HG03520 (cell line): ENCODE measurements at regions not wholly inside any gene's neighbourhood (a gene's known extent, or its start where the extent isn't known, plus 50 kb on each side); places are given as distances from the start of the nearest gene placed in this dataset.

Experiments
- ATAC-seq: cut with Tn5 transposase; IDR thresholded peaks from one replicate; pipeline ENCODE4 v1.9.1; 2021; ENCODE audit warnings: mild to moderate bottlenecking, moderate library complexity; ENCODE audit not compliant: unreplicated experiment

DNA sequence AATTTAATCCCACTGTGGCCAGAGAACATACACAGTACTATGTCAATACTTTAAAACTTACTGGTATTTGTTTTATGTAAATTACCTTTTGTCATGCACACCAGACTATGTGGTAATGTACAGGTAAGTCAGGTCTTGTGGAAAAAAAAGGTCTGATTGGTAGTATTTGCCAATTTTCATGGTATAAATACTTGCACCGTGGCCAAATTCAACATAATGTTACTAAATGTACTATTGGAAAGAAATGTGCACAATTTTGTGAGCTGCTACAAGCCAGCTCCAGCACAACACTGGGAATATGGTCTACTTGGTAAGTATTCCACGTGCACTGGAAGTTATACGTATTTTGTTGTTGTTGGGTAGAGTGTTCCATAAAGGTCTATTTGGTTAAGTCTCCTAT, 392.5 kb downstream of the RPS24 start:
- no peak for ATAC-seq

DNA sequence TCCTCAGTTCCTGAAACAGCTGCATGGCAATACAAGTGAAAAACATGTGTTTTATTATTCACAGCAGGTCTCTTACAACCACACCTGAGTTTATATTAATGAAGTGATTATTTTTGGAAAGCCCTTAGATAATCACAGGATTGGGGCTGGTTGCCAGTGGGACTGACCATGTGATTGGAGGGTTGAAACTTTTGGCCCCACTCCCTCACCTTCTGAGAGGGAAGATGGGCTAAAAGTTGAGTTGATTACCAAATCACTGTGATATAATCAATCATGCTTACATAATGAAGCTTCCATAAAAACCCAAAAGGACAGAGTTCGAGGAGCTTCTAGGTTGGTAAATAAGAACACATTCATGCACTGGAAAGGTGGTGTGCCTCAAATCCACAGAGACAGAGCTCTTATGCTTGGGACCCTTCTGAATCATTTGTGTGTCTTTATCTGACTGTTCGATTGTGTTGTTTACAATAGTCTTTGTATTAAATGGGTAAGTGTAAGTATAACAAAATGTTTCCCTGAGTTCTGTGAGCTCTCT, 393.9 kb downstream of the RPS24 start:
- ATAC-seq = no peak

DNA sequence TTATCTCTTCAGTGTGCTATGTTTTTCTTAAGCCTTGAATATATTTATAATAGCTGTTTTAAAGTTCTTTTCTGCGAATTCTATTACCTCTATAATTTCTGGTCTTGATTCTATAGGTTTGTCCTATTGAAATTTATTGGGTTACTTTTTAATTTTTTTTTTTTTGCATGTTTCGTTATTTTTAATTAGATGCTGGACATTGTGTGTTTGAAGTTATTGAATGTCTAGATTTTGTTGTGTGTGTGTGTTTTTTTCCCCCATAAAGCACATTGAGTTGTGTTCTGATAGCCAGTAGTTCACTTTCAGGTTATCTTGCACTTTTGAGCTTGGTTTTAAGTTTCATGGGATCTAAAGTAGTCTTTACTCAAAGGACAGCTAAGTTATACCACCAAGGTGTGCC, 394.9 kb downstream of the RPS24 start:
- ATAC-seq = no peak

DNA sequence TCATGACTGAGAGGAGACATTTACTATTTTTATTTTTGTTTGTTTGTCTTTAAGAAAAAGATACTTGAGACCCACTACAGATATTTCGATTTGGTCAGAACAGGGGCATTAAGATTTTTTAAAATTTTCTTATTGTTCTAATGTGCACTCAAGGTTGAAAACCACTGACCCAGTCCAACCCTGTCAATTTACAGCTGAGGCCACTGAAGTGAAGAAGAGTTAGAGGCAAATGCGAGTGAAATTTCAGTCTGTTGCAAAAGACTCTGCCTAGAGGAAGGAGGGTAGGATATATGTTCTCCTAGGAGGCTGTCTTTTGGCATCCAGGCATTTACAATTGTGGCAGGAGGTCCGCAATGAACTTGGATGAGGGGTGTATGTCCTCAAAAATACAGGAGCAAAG, 396.3 kb downstream of the RPS24 start:
- ATAC-seq = no peak

DNA sequence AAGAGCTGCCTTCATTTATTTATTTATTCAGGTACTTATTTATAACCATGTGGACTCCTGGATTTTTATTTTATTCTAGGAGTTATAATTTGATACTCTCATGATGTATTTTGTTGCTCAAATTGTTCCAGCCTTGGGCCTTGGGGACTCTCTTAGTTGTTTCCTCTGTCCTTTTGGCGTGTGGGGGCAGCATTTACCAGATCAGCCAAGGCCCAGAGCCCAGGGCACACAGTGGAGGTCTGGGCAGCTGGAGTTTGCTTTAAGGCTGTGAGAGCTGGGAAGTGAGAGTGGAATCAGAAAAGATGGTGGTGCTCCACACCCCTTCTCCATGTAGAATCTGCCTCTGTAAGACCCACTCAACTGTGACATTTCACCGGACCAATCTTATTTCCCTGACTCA, 398.9 kb downstream of the RPS24 start:
- ATAC-seq = no peak

DNA sequence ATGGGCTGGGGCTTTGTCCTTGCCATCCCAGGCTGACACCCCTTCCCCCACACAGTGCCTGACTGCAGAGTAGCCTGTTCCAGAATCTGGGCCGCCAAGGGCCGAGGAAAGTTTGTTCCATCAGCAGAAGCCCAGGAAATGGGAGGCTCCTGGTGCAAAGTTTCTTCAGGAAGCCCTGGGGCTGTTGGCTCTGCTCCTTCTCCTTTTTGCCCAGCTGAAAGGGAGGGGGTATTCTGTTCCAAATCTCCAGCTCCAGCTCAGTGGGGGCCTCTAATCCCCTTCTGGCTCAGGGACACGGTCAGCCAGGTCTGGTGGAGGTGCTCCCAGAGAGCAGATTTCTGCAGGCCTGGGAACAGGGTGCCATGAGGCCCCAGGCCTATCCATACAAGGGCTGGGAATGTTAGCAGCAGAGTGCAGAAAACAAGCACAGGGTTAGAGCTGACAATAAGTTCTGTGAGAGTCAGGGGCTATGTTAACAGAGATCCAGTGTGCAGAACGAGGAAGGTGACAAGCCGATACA, 399.5 kb downstream of the RPS24 start:
- no peak for ATAC-seq

DNA sequence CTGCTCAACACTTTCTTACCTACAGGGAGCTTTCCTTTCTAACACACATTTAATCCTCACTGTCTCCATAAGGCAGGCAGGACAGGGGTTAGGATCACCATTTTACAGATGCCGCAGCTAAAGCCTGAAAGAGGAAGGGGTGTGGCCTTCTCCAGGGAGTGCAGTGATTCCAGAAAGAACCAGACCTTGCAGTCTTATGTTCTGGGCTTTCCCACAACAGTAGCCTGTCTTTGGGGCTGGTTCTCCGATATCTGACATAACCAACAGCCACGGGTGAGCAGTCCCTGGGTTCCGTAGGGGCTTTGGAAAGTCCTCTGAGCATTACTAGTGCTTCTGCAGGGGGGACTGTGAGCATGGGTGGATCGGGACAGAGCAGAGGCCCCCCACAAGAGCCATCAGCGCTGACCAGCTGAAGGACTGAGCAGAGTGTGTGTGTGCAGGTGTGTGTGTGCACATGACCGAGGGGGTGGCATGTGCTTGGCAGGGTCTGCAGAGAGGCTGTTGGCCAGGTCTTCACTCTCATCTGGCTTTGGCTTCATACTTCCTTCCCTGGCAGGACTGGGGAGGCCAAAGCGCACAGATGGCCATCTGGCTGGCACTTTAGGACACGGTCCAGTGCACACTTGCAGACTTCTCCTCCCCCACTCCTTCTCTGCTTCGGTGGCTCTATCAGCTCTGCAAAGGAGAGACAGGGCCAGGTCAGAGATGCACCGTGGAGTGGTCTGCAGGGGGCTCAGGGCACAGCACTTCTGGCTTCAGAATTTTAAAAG, 400.3 kb downstream of the RPS24 start:
- no peak for ATAC-seq

DNA sequence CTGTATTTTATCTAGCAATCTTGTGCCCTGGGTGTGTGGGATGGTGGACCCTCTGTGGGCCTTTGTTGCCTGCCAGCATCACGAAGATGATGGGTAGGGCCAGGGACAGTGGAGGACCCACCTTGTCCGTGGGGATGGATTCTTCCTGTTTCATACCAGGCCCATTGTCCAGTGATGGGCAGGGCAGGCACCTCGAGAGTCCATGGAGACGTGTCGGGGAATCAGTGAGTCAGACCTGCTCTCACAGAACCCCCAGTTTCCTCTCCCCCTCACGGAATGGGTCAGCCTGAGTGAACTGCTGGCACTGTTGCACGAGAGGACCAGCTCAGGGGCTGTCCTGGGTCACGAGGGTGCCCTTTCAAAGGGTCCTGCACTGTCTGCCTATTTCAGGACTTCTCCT, 401.2 kb downstream of the RPS24 start:
- no peak for ATAC-seq

DNA sequence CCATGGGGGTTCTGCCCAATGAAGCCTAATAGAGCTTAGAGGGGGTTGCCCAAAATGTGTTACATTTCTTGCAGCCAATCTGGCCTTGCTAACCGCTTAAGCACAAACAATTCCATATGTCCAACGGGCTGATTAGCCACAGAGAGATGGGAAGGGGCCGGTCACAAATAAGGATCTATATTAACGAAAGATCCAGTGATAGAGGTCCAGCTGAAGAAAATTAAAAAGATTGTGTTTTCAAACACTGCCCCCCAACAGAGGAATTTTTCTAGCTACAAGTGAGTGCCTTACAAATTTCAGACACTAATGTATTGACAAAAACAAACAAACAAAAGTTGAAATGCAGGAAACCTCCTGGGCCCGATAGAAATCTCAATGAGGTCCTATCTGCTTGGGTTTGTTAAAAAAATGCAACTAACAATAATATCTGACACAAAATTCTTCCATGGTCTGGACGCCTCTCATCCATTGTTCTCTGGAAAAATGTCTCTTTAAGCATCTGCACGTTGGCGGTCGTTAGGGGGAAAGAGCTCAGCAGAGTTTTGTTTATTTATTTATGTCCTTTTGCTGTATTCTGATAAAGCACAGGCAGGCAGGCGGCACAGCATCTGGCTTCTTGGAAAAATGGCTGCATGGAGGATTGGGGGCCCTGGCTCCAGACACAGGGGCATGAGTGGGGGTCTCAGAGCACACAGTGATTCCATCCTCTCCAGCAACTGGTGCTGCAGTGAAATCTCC, 402.0 kb downstream of the RPS24 start:
- ATAC-seq = no peak

DNA sequence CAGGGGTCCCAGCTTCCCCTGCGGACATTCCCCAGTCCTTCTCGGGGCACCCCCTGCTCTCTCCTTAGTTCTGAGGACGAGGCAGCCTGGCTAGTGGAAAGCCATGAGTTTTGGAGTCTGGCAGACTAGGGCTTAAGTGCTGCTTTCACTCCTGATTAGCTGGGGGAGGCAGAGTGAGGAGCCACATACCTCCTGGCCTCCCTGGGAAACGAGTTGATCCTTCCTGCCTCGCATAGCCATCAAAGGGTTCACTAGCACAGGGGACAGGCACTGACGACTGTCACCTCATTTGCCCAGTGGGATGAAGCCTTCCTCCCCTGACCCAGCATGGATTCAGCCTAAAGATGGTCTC, 402.5 kb downstream of the RPS24 start:
- ATAC-seq = no peak

DNA sequence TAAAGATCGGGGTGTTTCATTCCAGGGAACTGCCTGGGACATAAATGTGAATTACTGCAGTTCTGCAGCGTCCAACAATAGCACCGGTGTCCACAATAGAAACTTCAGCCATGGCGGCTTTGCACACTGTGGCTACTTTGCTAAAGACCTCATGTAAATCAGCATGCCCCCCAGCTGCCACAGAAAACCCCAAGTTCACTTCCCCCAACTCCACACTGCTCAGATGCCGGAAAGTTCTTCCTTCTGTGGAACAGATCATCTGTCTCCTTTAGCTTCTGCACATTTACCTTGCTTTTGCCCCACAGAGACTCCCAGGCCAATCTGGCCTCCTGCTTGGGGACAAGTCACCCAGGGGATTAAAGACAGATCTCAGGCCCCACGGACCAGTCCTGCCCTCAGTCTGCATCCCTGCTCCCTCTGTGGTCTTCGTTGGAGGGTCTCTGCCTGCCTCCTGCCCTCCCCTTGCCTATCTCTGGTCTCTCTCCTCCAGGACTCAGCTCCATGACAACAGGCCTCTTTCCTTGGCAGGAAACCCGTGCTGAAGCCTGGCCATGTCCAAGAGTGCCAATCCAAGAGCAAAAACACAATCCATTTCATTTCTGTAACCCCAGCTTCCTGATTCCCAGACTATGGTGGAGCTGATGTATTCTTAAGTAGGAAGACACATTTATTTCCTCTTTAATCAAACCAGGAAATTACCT, 403.2 kb downstream of the RPS24 start:
- no peak for ATAC-seq

DNA sequence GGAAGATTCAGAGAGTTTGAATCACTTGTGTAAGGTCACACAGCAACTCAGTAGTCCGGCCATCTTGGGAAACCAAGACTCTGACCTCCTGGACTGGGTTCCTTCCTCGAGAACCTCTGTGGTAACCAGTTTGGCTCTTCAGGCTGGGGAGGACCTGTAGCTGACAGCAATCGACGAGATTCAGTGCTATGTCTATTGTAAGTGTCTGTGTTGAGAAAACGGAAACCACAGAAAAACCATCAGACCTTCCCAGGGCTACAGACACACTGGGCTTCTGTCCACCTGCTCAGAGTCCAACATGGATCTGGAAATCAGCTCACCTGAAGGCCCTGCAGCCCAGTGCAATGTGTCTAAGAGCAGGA, 403.7 kb downstream of the RPS24 start:
- ATAC-seq = no peak

DNA sequence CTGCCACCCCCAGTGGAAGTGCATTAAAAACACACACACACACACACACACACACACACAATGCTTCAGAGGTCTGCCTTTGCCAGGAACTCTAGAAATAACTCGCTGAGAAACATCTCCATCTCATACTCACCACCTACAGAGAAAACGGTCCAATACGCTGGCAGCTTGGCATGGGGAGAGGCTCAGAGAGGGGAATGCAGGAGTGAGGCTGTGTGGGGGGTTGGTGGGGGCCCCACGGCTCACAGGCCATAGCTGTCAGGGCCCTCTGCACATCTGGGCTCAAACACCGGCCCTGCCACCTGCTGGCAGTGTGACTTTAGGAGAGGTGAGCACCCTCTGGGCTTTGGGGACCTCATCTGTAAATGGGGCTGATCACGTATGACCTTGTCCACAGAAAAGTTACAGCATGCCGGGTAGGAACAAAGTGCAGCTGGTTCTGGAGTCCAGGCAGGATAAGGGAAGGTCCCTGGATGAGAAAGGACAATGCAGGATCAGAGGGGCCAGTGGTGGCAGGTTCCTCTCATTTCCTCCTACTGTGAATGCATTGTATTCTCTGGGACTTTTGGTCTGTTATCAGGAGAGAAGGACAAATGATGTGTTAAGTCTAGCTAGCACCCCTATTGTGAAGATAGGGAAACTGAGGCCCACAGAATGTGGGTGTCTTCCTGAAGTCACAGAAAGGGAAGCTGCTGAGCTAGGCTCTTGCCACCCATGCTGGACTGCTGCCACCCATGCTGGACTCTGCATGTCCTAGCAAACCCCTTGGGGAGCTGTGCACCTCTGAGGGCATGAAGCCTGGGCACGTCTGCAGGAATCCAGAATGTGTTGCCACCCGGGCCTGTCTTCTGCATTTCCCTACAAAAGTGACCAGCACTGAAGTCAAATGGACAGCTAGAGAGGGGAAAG, 404.6 kb downstream of the RPS24 start:
- no peak for ATAC-seq

DNA sequence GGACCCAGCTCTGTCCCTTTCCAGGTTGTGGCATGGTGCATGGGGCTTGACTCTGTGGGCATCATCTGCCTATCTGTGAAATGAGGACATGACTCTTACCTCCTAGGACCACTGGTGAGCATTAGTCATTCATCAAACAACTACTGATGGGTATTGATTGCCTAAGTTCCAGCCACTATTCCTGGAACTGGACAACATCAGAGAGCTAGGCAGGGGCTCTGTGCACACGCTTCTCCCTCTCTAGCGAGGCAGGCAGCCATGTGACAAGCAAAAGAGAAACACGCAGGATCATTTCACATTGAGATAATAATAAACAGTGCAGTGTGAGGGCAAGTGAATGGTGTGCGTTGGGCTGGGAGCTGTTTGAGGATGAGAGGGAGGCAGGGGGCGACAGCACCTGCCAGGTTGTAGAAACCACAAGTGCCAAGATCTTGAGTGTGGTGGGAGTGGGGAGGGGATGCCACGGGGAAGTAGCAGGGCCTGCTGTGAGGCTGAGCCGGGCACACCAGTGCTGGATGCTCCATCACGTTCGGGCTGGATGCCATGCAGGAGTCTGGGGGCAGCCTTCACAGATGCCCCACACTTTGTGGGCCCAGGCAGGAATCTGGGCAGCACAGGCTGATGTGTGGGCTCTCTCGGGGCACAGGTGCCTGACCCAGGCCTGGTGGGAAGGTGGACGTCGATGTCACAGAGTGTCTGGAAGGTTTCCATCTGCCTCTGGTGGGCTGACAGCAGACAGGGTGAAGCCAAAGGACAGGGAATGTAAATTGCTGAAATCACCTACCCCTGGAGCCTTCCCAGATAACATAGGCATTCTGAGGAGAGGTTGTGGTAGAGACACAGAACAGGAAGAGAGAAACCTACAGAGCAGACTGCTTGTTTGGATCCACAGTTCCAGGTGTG, 405.5 kb downstream of the RPS24 start:
- ATAC-seq = no peak

DNA sequence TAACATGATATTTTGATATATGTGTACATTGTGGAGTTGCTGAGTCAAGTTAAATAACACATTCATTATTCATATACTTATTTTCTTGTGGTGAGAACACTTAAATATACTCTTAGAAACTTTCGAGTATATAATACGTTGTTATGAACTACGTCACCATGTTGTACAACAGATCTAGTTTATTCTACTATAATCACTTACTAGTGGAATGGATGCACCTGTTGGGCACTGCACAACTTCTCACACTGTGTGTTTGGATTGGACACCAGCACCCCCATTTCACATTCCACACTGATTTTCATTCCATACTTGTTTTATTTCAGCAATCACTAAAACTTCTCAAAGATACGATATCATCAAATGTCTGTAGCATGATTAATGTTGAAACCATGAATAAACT, 407.3 kb downstream of the RPS24 start:
- ATAC-seq = no peak

DNA sequence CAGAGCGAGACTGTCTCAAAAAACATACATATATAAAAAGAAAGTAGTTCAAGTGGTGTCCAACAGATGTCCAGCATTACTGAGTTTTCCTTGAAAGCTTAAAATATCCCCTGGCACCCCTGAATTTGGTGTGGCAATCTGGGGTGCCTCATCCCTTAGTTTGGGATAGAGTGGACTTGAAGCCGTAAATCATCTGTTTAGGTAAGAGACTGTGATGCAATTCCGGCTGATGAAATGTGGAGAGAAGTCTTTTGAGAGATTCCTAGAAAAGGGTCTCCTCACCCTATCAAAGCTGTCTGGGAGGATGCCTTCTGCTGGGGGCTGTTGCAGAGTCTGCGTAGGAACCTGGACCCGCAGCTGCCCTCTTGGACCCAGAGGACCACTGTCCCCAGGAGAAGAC, 408.0 kb downstream of the RPS24 start:
- ATAC-seq = no peak

DNA sequence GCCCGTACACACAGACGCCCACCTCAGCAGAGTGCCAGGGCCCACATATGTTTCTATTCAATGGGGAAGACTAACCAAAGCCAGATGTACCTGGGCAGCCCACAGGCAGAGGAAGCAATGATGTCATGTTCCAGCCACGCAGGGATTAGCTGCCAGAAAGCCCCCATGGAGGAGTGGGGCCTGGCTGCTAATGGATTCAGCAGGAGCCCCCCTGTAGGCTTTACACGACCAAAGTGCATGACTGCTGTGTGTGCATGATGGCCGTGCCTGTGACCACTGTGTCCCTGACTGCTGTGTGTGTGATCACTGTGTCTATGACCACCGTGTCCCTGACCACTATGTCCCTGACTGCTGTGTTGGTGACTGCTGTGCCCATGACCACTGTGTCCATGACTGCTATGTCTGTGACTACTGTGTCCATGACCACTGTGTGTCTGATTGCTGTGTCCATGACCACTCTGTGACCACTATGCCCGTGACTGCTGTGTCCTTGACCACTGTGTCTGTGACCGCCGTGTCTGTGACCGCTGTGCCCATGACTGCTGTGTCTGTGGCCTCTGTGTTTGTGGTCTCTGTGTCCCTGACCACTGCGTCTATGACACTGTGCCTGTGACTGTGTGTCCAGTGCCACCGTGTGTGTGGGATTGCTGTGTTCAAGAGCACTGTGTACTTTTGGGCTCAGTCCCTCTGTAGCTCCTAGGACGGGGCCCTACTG, 409.3 kb downstream of the RPS24 start:
- no peak for ATAC-seq

DNA sequence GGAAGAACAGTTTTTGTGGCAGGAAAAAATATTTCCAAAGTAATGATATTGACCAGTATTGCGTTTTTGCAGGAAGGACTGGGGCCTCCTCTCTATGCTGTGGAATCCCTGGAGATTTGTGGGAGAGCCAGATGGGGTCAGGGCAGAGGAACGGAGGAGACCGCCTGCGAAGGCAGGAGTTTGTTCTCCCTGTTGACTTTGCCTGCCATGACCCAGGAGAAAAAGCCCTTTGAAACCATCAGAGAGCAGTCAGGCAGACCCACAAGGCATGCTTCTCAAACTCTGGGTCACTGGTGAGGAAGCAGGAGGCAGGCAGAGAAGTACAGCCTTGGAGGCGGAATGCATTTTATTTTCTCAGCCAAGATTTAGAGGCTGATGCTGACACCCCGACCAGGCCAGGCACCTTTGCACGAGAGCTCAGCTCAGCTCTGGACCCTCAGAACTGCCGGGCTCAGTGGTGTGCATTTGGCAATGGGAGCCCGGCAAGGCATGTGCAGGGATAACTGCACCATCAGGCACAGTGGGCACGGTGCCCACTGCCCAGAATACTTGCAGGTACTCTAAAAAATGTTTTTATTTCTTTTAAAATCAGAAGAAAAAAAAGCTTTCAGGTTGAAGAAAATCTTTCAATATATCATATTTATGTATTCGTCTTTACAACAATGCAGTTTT, 410.4 kb downstream of the RPS24 start:
- ATAC-seq = no peak
